ENCODE measurements at regions not wholly inside any gene's neighbourhood (a gene's known extent, or its start where the extent isn't known, plus 50 kb on each side); places are given as distances from the start of the nearest gene placed in this dataset.

DNA sequence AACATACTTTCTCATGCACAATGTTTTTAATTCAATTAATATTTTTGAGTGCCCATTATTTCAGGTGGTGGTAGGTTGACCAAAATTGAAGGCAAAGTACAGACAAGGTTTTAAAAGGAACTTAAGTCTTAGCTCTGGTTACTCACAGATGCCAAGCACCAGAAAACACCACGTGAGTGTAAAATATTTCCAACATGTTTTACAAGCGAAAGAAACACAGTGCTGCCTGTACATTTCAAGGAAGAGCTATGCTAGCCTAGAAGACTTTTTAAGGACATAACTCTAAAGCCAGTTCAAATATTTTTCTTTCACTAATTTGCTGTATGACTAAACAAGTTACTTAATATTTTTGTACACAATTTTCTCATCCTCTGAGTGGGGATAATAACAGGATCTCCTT is 736.4 kb upstream of the GOT2 start:
- CTCF ChIA-PET, result no interaction called here
- TF ChIP-seq, protein P1, sequence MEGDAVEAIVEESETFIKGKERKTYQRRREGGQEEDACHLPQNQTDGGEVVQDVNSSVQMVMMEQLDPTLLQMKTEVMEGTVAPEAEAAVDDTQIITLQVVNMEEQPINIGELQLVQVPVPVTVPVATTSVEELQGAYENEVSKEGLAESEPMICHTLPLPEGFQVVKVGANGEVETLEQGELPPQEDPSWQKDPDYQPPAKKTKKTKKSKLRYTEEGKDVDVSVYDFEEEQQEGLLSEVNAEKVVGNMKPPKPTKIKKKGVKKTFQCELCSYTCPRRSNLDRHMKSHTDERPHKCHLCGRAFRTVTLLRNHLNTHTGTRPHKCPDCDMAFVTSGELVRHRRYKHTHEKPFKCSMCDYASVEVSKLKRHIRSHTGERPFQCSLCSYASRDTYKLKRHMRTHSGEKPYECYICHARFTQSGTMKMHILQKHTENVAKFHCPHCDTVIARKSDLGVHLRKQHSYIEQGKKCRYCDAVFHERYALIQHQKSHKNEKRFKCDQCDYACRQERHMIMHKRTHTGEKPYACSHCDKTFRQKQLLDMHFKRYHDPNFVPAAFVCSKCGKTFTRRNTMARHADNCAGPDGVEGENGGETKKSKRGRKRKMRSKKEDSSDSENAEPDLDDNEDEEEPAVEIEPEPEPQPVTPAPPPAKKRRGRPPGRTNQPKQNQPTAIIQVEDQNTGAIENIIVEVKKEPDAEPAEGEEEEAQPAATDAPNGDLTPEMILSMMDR (IDR thresholded peaks at IDR 0.05), result no peak
- TF ChIP-seq, protein P2, sequence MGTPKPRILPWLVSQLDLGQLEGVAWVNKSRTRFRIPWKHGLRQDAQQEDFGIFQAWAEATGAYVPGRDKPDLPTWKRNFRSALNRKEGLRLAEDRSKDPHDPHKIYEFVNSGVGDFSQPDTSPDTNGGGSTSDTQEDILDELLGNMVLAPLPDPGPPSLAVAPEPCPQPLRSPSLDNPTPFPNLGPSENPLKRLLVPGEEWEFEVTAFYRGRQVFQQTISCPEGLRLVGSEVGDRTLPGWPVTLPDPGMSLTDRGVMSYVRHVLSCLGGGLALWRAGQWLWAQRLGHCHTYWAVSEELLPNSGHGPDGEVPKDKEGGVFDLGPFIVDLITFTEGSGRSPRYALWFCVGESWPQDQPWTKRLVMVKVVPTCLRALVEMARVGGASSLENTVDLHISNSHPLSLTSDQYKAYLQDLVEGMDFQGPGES (IDR thresholded peaks at IDR 0.05; ENCODE audit: low read depth, low read length), result no peak
- TF ChIP-seq JUND (IDR thresholded peaks at IDR 0.05) (no peak), YY1 (IDR thresholded peaks at IDR 0.05; ENCODE audit: low read depth) (no peak), TAF1 (IDR thresholded peaks at IDR 0.05; ENCODE audit: borderline replicate concordance, low read depth, low read length) (no peak), GATA2 (CRISPR knock-in tag; IDR thresholded peaks at IDR 0.05) (no peak), RCOR1 (IDR thresholded peaks at IDR 0.05; ENCODE audit: low read length) (no peak), FOXM1 (IDR thresholded peaks at IDR 0.05; ENCODE audit: low read depth) (no peak), SMC3 (IDR thresholded peaks at IDR 0.05; ENCODE audit: low read depth, low read length) (no peak), CHD2 (IDR thresholded peaks at IDR 0.05; ENCODE audit: low read length, partially characterized antibody) (no peak), RAD21 (IDR thresholded peaks at IDR 0.05; ENCODE audit: low read length) (no peak), EZH2phosphoT487 (IDR thresholded peaks at IDR 0.05; ENCODE audit: borderline replicate concordance, low read depth) (no peak), RXRA (IDR thresholded peaks at IDR 0.05; ENCODE audit: borderline replicate concordance, low read depth) (no peak), TCF12 (IDR thresholded peaks at IDR 0.05) (no peak), MXI1 (IDR thresholded peaks at IDR 0.05; ENCODE audit: low read depth, low read length) (no peak), GABPA (IDR thresholded peaks at IDR 0.05; ENCODE audit: low read depth) (no peak)
- TF ChIP-seq, protein P3, sequence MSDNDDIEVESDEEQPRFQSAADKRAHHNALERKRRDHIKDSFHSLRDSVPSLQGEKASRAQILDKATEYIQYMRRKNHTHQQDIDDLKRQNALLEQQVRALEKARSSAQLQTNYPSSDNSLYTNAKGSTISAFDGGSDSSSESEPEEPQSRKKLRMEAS (IDR thresholded peaks at IDR 0.05; ENCODE audit: low read depth), result no peak
- TF ChIP-seq, protein P4, sequence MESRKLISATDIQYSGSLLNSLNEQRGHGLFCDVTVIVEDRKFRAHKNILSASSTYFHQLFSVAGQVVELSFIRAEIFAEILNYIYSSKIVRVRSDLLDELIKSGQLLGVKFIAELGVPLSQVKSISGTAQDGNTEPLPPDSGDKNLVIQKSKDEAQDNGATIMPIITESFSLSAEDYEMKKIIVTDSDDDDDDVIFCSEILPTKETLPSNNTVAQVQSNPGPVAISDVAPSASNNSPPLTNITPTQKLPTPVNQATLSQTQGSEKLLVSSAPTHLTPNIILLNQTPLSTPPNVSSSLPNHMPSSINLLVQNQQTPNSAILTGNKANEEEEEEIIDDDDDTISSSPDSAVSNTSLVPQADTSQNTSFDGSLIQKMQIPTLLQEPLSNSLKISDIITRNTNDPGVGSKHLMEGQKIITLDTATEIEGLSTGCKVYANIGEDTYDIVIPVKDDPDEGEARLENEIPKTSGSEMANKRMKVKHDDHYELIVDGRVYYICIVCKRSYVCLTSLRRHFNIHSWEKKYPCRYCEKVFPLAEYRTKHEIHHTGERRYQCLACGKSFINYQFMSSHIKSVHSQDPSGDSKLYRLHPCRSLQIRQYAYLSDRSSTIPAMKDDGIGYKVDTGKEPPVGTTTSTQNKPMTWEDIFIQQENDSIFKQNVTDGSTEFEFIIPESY (IDR thresholded peaks at IDR 0.05; ENCODE audit: borderline replicate concordance, low read depth), result no peak
- TF ChIP-seq, protein P5, sequence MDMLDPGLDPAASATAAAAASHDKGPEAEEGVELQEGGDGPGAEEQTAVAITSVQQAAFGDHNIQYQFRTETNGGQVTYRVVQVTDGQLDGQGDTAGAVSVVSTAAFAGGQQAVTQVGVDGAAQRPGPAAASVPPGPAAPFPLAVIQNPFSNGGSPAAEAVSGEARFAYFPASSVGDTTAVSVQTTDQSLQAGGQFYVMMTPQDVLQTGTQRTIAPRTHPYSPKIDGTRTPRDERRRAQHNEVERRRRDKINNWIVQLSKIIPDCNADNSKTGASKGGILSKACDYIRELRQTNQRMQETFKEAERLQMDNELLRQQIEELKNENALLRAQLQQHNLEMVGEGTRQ (IDR thresholded peaks at IDR 0.05; ENCODE audit: borderline replicate concordance, low read depth, low read length), result no peak
- POLR2A ChIA-PET, result no interaction called here

More for the DNA sequence above, 736.4 kb upstream of the GOT2 start:
- Histone ChIP-seq H3K9ac (no peak overlapping the region), H3K9me3 (peaks cover 4% of the 10 kb centered on the region; the same call in 1 of the 2 replicates), H3K79me2 (ENCODE audit: insufficient read depth) (no peaks in the 10 kb centered on the region), H3F3A (replicated peaks; ENCODE audit: insufficient read depth) (no peaks in the 10 kb centered on the region), H3K36me3 (replicated peaks in 1 of 2; ENCODE audit: control insufficient read depth in 1 of 2, insufficient read depth in 2 of 2, low read length in 1 of 2) (no peaks in the 10 kb centered on the region), H3K9me2 (no peaks in the 10 kb centered on the region), H4K20me1 (ENCODE audit: insufficient read depth) (no peaks in the 10 kb centered on the region), H3K4me3 (ENCODE audit: low read depth in 2 of 2, low read length in 1 of 2) (no peak overlapping the region), H3K4me1 (ENCODE audit: control insufficient read depth in 1 of 2, insufficient read depth in 2 of 2, low read depth in 1 of 2, low read length in 1 of 2) (no peaks in the 10 kb centered on the region), H2AFZ (ENCODE audit: low read depth) (no peak overlapping the region), H3K27ac (ENCODE audit: low read depth in 2 of 2, low read length in 1 of 2) (no peak overlapping the region), H3K4me2 (no peak overlapping the region), H3K27me3 (ENCODE audit: insufficient read depth) (no peaks in the 10 kb centered on the region)
- DNase-seq, result no peak
- 18% methylated on average over 2 of the region's 2 CpGs for WGBS (ENCODE audit: low lambda C conversion rate)

Data from SK-N-SH (cell line).